WERI-Rb-1 (cell line): ENCODE measurements at regions not wholly inside any gene's neighbourhood (a gene's known extent, or its start where the extent isn't known, plus 50 kb on each side); places are given as distances from the start of the nearest gene placed in this dataset.

Source experiments
- DNase-seq: peaks from one replicate; pipeline ENCODE4 v3.0.0-alpha.2; 2020
- H3K27ac ChIP-seq: fragments of 250-450 bp; sonication (Bioruptor Pico); 2 replicates; pipeline ENCODE4 v1.5.1; 2020; ENCODE audit warnings: mild to moderate bottlenecking, moderate library complexity
- H3K27me3 ChIP-seq: fragments of 250-450 bp; sonication (Bioruptor Pico); 2 replicates; pipeline ENCODE4 v1.5.1; 2021; ENCODE audit warnings: mild to moderate bottlenecking, low read depth, moderate library complexity; ENCODE audit not compliant: insufficient read depth, severe bottlenecking
- H3K36me3 ChIP-seq: fragments of 250-450 bp; sonication (Bioruptor Pico); 2 replicates; pipeline ENCODE4 v1.5.1; 2020; ENCODE audit warnings: mild to moderate bottlenecking, moderate library complexity
- H3K4me3 ChIP-seq: 2 replicates; pipeline ENCODE4 v1.5.1; 2011; ENCODE audit warnings: low read depth, mild to moderate bottlenecking, control low read depth, low read length
- H3K9me3 ChIP-seq: fragments of 250-450 bp; sonication (Bioruptor Pico); 2 replicates; pipeline ENCODE4 v1.5.1; 2021; ENCODE audit warnings: mild to moderate bottlenecking, moderate library complexity; ENCODE audit not compliant: severe bottlenecking
- TF ChIP-seq, protein P1 (sequence below): IDR thresholded peaks from 2 replicates; pipeline ENCODE4 v1.5.1; 2011; ENCODE audit warnings: low read depth, mild to moderate bottlenecking, control low read depth, inconsistent platforms, low read length

- DNase-seq: no peak
- H3K27me3 ChIP-seq: no peaks in the 10 kb centered on the region
- TF ChIP-seq, protein P1, sequence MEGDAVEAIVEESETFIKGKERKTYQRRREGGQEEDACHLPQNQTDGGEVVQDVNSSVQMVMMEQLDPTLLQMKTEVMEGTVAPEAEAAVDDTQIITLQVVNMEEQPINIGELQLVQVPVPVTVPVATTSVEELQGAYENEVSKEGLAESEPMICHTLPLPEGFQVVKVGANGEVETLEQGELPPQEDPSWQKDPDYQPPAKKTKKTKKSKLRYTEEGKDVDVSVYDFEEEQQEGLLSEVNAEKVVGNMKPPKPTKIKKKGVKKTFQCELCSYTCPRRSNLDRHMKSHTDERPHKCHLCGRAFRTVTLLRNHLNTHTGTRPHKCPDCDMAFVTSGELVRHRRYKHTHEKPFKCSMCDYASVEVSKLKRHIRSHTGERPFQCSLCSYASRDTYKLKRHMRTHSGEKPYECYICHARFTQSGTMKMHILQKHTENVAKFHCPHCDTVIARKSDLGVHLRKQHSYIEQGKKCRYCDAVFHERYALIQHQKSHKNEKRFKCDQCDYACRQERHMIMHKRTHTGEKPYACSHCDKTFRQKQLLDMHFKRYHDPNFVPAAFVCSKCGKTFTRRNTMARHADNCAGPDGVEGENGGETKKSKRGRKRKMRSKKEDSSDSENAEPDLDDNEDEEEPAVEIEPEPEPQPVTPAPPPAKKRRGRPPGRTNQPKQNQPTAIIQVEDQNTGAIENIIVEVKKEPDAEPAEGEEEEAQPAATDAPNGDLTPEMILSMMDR: no peak
- no peaks in the 10 kb centered on the region for H3K36me3 ChIP-seq
- H3K27ac ChIP-seq: no peak overlapping the region
- no peaks in the 10 kb centered on the region for H3K9me3 ChIP-seq
- H3K4me3 ChIP-seq: no peak overlapping the region
Observed at GRCh38 chr1:42038261-42038660, 114.9 kb upstream of the GUCA2B start.

- Histone ChIP-seq H3K4me3 (no peak overlapping the region), H3K27ac (no peak overlapping the region), H3K9me3 (no peaks in the 10 kb centered on the region), H3K36me3 (no peaks in the 10 kb centered on the region), H3K27me3 (no peaks in the 10 kb centered on the region)
- TF ChIP-seq, protein P1: no peak
- DNase-seq: no peak
Observed at GRCh38 chr1:42037586-42037985, 115.6 kb upstream of the GUCA2B start.

- no peaks in the 10 kb centered on the region for H3K27me3 ChIP-seq
- DNase-seq: no peak
- TF ChIP-seq, protein P1: no peak
Observed at GRCh38 chr1:42037161-42037560, 116.0 kb upstream of the GUCA2B start.

DNA sequence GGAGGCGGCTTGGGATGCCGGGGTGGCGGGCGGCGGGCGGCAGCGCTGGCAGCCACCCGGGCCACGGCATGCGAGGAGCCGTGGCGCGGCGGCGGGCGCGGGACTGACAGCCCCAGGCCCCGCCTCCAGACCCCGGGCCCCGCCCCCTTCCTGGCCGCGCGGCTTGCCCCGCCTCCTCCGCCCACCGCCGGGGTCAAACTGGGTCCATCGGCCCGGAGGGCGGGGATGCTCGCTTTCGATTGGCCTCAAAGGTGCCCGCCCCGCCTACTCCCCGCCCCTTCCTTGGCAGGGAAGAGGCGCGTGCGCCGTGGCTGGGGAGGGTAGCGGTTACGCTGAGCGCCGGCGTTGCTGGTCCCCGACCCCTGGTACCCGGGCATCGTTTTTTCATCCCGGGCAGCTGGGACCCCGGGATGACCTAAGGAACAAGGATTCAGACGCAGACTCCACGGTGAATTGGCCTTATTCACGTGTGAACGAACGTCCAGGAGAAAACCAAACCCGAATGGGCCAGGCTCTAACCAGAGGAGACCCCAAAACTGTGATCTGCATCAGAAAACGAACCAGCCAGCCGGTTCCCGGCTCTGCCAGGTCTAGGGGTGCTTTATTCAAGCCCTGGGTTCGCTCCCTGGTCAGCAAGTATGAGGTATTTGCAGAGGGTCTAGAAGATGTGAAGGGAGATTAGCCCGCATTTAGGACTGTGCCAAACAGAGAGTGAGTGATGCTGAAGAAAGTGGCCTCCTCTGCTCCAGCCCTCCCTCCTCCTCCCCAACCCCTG is 117.2 kb upstream of the GUCA2B start:
- H3K9me3 ChIP-seq: no peaks in the 10 kb centered on the region
- no peaks in the 10 kb centered on the region for H3K36me3 ChIP-seq
- no peak overlapping the region; the same call in 1 of the 2 replicates for H3K27ac ChIP-seq
- DNase-seq: peak; percentile 96
- H3K4me3 ChIP-seq: peak overlapping the region; percentile 71
- no peaks in the 10 kb centered on the region for H3K27me3 ChIP-seq
- TF ChIP-seq, protein P1: no peak

More at GRCh38 chr1:42037161-42037560, 116.0 kb upstream of the GUCA2B start:
- Histone ChIP-seq H3K4me3 (no peak overlapping the region), H3K27ac (no peak overlapping the region), H3K36me3 (no peaks in the 10 kb centered on the region), H3K9me3 (no peaks in the 10 kb centered on the region)

DNA sequence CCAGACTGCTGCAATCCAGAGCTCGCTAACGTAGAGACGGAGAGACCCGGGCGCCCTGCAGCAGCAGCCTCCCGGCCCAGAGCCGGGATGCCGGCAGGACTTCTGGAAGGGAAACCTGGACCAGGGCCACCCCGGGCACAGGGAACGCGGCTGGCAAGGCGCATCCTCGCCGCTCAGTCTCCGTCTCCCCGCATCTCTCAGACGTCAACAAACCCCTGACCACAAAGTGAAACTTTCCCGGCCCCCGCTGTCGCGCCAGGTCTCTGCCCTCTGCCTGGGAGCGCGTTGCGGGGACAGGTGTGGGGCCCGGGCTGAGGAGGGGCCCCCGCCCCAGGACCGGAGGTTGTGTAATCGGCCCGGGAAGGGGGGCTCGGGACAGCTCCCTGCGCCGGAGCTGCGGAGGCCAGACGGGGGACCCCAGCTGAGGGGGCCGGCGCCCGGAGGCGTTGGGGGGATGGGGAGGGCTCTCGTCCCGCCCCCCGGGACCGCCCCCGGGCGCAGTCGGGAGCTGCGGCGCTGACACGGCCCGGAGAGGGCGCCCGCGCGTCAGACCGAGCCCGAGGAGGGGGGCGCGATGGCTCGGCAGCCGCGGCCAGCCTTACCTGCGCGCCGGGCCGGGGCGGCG is 116.6 kb upstream of the HIVEP3 start:
- no peaks in the 10 kb centered on the region for H3K36me3 ChIP-seq
- TF ChIP-seq, protein P1: peak; percentile 64
- 0 out of 2 replicates have a peak overlapping the region, but pooled peaks have one; percentile 9 for H3K27ac ChIP-seq
- H3K27me3 ChIP-seq: no peaks in the 10 kb centered on the region
- no peaks in the 10 kb centered on the region for H3K9me3 ChIP-seq
- H3K4me3 ChIP-seq: peak overlapping the region; percentile 76
- peak; percentile 66 for DNase-seq
